HG03378 (cell line): ENCODE measurements at regions not wholly inside any gene's neighbourhood (a gene's known extent, or its start where the extent isn't known, plus 50 kb on each side); places are given as distances from the start of the nearest gene placed in this dataset.
"Not testable (repeated sequence)": the region's sequence is repeated elsewhere in the genome, so short reads cannot be mapped to it uniquely, and the experiment has no call there.

Experiments
- ATAC-seq: cut with Tn5 transposase; IDR thresholded peaks from one replicate; pipeline ENCODE4 v1.9.1; 2021; ENCODE audit warnings: mild to moderate bottlenecking, moderate library complexity; ENCODE audit not compliant: unreplicated experiment

DNA sequence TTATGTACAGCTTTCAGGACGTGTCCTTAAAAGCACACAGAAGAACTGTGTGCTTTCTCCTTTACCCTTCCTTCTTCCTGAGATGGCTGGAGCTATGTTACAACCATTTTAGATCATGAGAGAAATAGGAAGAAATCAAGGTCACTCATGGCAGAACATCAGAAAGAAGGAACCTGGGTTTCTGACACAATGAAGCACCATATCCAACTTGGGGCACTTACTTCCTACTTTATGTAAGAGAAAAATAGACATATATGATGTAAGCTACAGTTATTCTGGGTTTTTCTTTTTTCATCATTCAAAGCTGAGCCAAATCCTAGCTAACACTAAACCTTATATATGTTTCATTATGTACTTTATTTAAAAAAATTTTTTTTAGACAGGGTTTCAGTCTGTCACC is 79.5 kb downstream of the FAM161A start:
- no peak for ATAC-seq

DNA sequence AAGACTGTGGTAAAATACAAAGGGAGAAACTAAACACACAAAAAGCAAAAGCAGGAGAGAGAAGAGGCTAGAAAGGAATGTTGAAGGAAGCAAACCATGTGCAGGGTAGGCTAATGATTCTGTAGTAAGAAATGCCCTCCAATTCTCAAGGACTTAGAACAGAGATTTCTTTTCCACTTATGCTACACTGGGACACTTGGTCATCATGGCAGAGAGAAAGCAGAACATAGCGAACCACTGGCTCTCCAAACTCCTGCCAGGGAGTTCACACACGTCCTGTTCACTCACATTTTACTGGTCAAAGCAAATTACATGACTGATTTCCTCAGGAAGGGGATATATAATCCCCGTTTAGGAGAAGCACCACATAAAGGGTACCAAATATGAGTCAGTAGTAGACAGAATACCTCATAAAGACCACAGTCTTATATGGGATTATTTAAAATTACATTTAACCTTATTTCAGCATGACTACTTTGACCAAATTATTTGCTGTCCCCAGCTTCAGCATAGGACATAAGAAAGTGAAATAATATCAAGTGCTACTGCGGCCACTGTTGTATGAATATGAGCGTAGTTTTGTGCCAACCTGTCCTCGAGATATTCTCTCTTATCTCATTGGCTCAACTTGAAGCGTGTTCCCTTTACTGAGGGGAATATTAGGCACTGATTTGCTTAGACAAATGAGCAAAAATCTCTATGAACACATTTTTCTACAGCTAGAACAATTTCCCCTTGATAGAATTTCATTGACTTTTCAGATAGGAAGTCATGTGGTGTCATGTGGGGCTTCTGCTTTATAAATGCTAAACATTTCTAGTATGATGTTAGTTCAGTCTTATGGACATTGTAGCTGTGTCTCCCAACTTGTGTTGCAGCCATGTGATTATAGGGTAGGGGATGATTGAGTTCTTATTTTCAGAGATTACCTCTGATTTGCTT is 81.7 kb downstream of the FAM161A start:
- ATAC-seq, result no peak

DNA sequence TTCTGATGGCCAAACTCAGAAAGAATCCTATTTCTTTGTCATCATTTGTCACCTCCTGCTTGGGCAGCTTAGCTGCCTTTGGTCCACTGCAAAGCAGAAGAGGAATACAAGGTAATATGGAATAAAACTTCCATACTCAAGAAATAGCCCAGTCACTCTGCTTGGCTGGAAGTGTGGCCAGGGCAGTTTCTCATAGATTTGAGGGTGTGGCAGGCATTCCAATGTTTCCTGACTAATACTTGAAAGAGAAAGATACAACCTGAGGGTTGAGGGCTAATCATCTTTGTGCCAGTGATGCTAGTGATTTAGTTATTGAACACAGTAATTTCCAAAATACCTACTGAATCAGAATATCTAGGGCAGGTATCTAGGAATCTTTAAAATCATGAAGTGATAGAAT is 83.1 kb downstream of the FAM161A start:
- no peak for ATAC-seq

GRCh38 chr2:61770298-61770697 is 83.6 kb downstream of the FAM161A start:
- no peak for ATAC-seq

DNA sequence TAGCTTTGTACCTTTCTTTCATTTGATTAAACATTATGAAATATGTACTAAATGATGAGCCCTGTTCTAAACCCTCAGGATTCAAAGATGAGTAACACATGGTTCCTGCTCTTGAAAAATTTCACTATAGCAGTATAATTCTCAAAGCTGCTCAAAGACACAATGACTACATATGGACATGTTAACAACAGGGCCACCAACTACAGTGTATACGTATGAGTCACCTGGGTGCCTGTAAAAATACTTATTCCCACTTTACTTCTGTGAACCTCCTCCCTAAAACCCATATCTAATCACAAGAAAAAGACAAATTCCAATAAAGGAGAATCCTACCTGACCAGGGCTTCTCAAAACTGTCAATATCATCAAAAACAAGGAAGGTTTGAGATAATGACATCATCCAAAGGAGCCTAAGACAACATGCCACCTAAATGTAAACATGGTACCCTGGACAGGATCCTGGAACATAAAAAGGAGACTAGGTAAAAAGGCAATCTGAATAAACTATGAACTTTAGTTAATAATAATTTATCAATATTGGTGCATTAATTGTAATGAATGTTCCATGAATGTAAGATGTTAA is 84.7 kb downstream of the FAM161A start:
- ATAC-seq, result no peak

DNA sequence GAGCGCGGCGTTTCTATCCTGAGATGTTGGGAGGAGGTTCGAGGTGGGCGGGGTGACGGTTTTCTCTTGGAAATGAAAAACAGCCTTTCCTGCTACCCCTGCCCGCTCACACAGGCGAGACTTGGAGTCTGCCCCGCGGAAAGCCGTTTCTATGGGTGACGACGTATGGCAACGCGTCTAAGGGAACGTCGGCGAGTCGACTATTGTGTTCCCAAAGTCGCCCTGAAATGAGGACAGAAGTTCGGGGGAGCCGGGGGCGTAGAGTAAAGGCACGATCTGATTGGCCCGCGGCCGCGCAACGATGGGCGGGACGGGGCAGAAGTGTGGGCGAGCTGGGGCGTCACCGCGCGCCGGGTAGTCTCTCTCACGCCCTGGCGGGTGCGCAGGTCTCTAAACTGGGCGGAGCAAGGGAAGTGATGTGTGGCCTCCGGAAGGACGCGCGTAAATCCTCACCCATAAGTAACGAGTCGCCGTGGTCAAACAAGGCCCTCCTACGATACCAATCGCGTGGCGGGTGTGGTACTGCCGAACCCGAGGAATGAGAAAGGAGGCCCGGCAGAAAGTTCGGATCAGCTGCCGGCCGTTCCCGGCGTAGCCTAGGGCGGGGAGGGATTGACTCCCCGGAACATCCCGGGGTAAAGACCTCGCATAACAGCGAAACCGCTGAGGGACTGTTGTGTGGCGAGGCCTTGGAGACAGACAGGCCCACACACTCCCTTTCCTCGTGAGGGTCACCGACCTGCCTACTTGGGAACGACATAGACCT is 89.6 kb downstream of the FAM161A start:
- peak; percentile 96 for ATAC-seq

DNA sequence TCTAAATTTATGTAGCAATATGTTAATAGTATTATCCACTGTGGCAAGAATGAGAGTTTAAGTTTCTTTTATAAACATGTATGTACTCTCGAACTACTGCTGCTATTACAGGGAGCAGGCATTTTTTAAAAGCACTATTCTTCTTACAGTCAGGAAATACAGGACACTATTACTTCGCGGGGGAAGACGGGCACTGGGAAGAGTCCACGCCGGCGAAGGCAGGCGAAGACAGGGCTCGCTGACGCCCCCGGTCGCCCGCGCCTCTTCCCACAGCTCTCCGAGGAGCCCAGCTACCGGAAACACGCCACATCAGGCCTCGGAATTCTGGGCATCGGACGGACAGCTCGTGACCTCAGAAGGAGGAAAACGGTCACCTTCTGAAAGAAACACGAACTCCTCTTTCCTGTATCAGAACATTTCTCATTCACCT is 90.2 kb downstream of the FAM161A start:
- ATAC-seq, result peak; percentile 7

GRCh38 chr2:61762292-61762691 is 91.6 kb downstream of the FAM161A start:
- ATAC-seq, result no peak

DNA sequence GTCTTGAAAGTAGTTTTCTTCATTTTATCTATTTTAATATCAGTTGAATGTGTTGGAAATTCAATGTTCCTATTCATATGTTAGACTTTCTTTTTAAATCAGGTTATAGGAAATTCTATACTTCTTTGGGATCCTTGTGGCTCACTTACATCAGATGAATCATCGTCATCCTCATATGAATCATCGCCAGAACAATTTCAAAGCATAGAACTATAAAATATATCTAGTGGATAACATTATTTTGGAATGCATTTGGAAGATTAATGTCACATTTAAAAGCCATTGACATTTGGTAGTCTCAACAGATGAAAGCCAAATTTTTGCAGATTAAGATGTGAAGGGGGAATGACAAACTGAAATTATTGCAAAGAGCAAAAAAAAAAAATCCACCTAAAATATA is 94.1 kb downstream of the FAM161A start:
- ATAC-seq, result no peak

DNA sequence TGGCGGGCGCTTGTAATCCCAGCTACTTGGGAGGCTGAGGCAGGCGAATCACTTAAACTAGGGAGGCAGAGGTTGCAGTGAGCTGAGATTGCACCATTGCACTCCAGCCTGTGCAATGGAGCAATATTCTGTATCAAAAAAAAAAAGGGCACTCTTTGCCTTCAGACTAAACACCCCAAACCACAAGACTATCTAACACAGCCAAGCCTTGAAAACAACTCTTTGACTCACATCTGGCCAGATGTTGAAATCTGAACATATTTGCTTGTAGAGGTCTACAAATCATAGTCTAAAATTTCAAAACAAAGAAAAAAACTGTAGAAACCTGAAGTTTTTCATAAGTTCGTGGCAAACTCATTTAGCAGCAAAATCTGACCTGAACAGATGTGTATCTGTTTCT is 94.9 kb downstream of the FAM161A start:
- ATAC-seq, result no peak

DNA sequence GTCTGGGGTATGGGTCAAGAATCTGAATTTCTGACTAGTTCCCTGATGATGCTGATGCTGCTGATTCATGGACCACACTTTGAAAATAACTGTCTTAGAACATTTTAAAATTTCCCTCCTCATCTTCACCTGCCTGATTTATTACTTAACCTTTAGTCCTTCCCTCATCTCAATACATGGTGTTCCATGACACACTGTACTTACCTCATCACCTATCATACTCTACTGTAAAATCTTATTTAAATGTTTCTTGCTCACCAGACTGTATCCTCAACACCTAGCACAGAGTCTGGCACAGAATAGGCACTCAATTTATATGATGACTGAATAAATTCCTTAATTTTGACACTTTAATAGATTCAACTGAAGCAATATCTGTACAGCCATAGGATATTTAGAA is 95.7 kb downstream of the FAM161A start:
- ATAC-seq, result no peak

GRCh38 chr2:61753512-61753911 is 100.3 kb downstream of the FAM161A start:
- ATAC-seq, result no peak

GRCh38 chr2:61750624-61751023 is 103.2 kb downstream of the FAM161A start:
- no peak for ATAC-seq

DNA sequence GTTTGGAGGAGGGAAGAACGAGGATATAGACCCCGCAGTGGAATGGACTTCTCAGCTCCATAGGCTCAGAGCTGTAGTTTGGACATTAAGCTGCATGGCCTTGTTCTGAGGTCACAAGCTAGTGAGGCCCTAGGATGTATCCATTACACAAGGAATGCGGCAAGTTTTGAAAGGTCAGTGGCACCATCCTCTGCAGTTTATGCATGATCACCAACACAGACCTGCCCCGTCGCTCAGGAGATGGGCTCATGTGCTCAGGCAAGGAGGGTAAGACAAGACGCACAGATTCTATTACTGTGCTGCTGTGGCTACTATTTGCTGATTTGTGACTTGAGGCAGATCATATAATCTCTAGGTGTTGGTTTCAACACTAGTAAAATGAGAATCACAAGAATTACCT is 110.9 kb downstream of the FAM161A start:
- no peak for ATAC-seq

GRCh38 chr2:61737841-61738240 is 116.0 kb downstream of the FAM161A start:
- no peak for ATAC-seq

DNA sequence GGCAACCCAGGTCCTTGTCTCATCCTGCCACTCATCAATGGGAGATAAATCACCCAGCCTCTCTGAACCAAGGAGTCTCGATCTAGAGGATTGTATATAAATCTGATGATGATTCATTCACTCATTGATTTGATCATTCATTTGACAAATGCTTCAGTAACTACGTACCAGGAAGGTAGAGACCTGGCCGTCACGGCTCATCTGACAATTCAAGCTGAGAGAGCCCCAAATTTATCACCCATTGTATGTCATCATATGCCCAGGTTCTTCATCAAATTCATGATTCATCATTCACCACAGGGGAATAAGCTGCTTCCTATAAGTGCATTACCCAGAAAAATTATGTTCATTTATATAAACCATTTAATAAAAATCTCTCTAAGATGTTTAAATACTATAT is 116.9 kb downstream of the FAM161A start:
- ATAC-seq, result no peak

DNA sequence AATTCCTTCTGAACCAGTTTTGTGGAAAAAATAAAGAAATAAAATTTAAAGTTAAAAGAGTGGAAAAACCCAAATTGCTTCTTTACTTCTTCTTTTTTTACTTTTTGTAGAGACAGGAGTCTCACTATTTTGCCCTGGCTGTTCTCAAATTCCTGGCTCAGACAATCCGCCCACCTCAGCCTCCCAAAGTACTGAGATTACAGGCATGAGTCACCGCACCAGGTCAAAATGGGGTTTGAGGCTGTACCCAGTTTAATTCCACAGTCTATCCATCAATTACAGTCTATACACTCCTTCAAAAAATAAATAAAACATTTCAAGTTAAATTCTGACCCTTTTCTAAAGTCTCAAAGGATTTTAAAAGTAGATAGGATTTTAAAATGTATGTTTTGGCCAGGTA is 120.3 kb downstream of the FAM161A start:
- ATAC-seq, result no peak

DNA sequence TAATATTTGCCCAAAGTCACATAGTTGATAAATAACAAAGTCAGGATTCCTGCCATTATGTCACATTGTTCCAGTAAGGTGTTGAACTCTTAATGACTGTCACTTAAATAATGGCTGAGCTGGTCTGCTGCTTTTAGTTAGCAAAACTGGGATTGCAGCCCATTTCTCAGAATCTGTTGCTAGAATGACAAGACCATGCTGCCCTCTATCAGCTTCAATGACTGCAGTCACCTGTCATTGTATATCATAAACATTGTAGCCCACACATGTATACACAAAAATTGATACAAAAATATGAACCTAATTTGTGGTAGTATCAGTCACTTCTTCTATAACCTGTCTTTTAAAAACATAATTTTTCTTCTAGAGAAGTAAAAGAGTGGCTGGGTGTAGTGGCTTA is 121.1 kb downstream of the FAM161A start:
- no peak for ATAC-seq

GRCh38 chr2:61727746-61728145 is 126.1 kb downstream of the FAM161A start:
- no peak for ATAC-seq

- no peak for ATAC-seq
These were observed 127.2 kb downstream of the FAM161A start for GRCh38 chr2:61726456-61727209.

- ATAC-seq, result not testable (repeated sequence)
These were observed 130.5 kb downstream of the FAM161A start for GRCh38 chr2:61723364-61723763.
